WTC11 (cell line): ENCODE measurements at regions not wholly inside any gene's neighbourhood (a gene's known extent, or its start where the extent isn't known, plus 50 kb on each side); places are given as distances from the start of the nearest gene placed in this dataset.

Experiments
- ATAC-seq: fragments of 200-7000 bp; cut with Tn5 transposase; 2 replicates; pipeline ENCODE4 v1.10.0; 2021; ENCODE audit warnings: mild to moderate bottlenecking, moderate library complexity
- CTCF ChIA-PET: fragments of 300-600 bp; sonication (Branson Sonifier 250); formaldehyde crosslinking; loops from one replicate; lab custom pipeline; 2021; ENCODE audit warnings: antibody characterized with exemption; lab: Charles Lee
- POLR2A ChIA-PET: fragments of 350-600 bp; sonication (Branson Sonifier 250); formaldehyde crosslinking; loops from one replicate; lab custom pipeline; 2021; ENCODE audit warnings: antibody characterized with exemption; lab: Charles Lee
- DNase-seq: peaks from one replicate; pipeline ENCODE4 v3.0.0; 2021; ENCODE audit warnings: low spot score
- H3K27ac Mint-ChIP-seq: 2 replicates; pipeline ENCODE4 v1.8.0; 2021; ENCODE audit warnings: mixed read lengths
- H3K27me3 Mint-ChIP-seq: 2 replicates; pipeline ENCODE4 v1.8.0; 2021; ENCODE audit warnings: low read depth, mild to moderate bottlenecking, moderate library complexity, mixed read lengths
- H3K36me3 Mint-ChIP-seq: 2 replicates; pipeline ENCODE4 v1.8.0; 2021; ENCODE audit warnings: mixed read lengths
- H3K4me1 Mint-ChIP-seq: 2 replicates; pipeline ENCODE4 v1.8.0; 2022; ENCODE audit warnings: mixed read lengths
- H3K4me3 Mint-ChIP-seq: 2 replicates; pipeline ENCODE4 v1.8.0; 2021; ENCODE audit warnings: mild to moderate bottlenecking, moderate library complexity, mixed read lengths
- H3K9me3 Mint-ChIP-seq: 2 replicates; pipeline ENCODE4 v1.8.0; 2021; ENCODE audit warnings: mixed read lengths
- CTCF ChIP-seq: fragments of 200-600 bp; IDR thresholded peaks from 2 replicates; pipeline ENCODE4 v1.8.0; 2022; ENCODE audit warnings: antibody characterized with exemption
- ETV6 ChIP-seq: sonication (generic); formaldehyde crosslinking; IDR thresholded peaks from 2 replicates; pipeline ENCODE4 v1.8.1; 2022; ENCODE audit warnings: mild to moderate bottlenecking, missing genetic modification reagents
- GABPB1 ChIP-seq: sonication (generic); formaldehyde crosslinking; IDR thresholded peaks from 2 replicates; pipeline ENCODE4 v1.8.1; 2023; ENCODE audit warnings: mild to moderate bottlenecking, missing genetic modification reagents
- JUN ChIP-seq: sonication (generic); formaldehyde crosslinking; IDR thresholded peaks from 2 replicates; pipeline ENCODE4 v1.8.0; 2023; ENCODE audit warnings: mild to moderate bottlenecking, missing genetic modification reagents
- NFATC4 ChIP-seq: fragments of 250-450 bp; sonication (Bioruptor Pico); IDR thresholded peaks from 2 replicates; pipeline ENCODE4 v1.9.0; 2021; ENCODE audit warnings: mild to moderate bottlenecking
- NFYB ChIP-seq: sonication (generic); formaldehyde crosslinking; conservative IDR thresholded peaks from 2 replicates; pipeline ENCODE4 v1.8.0; 2022; ENCODE audit warnings: low read depth, missing genetic modification reagents
- NR2C2 ChIP-seq: sonication (generic); formaldehyde crosslinking; IDR thresholded peaks from 2 replicates; pipeline ENCODE4 v1.8.0; 2022; ENCODE audit warnings: mild to moderate bottlenecking, missing genetic modification reagents
- PRRX2 ChIP-seq: fragments of 250-450 bp; sonication (Bioruptor Pico); IDR thresholded peaks from 2 replicates; pipeline ENCODE4 v1.8.0; 2021; ENCODE audit warnings: mild to moderate bottlenecking
- RELA ChIP-seq: sonication (generic); formaldehyde crosslinking; IDR thresholded peaks from 2 replicates; pipeline ENCODE4 v1.8.1; 2022; ENCODE audit warnings: missing genetic modification reagents, mild to moderate bottlenecking, borderline replicate concordance
- RORB ChIP-seq: fragments of 250-450 bp; sonication (Bioruptor Pico); IDR thresholded peaks from 2 replicates; pipeline ENCODE4 v1.9.0; 2021; ENCODE audit warnings: mild to moderate bottlenecking
- TEAD1 ChIP-seq: sonication (generic); formaldehyde crosslinking; IDR thresholded peaks from 2 replicates; pipeline ENCODE4 v1.8.0; 2022; ENCODE audit warnings: mild to moderate bottlenecking, missing genetic modification reagents
- TP53 ChIP-seq: sonication (generic); formaldehyde crosslinking; IDR thresholded peaks from 2 replicates; pipeline ENCODE4 v1.8.1; 2023; ENCODE audit warnings: mild to moderate bottlenecking, missing genetic modification reagents
- USF2 ChIP-seq: sonication (generic); formaldehyde crosslinking; IDR thresholded peaks from 2 replicates; pipeline ENCODE4 v1.8.1; 2023; ENCODE audit warnings: mild to moderate bottlenecking, missing genetic modification reagents, moderate library complexity
- ZNF138 ChIP-seq: sonication (generic); formaldehyde crosslinking; conservative IDR thresholded peaks from 2 replicates; pipeline ENCODE4 v1.8.1; 2022; ENCODE audit warnings: mild to moderate bottlenecking, moderate library complexity, missing genetic modification reagents
- ZNF263 ChIP-seq: sonication (generic); formaldehyde crosslinking; IDR thresholded peaks from 2 replicates; pipeline ENCODE4 v1.8.1; 2022; ENCODE audit warnings: low read depth, mild to moderate bottlenecking, moderate library complexity, missing genetic modification reagents
- ZNF317 ChIP-seq: sonication (generic); formaldehyde crosslinking; IDR thresholded peaks from 2 replicates; pipeline ENCODE4 v1.8.1; 2023; ENCODE audit warnings: low read depth, mild to moderate bottlenecking, moderate library complexity, missing genetic modification reagents, borderline replicate concordance
- ZNF423 ChIP-seq: fragments of 250-450 bp; sonication (Bioruptor Pico); IDR thresholded peaks from 2 replicates; pipeline ENCODE4 v2.1.2; 2022; ENCODE audit warnings: mild to moderate bottlenecking, moderate library complexity
- ZNF532 ChIP-seq: fragments of 250-450 bp; sonication (Bioruptor Pico); IDR thresholded peaks from 2 replicates; pipeline ENCODE4 v1.9.0; 2021; ENCODE audit warnings: mild to moderate bottlenecking, borderline replicate concordance
- TF ChIP-seq, protein P1 (sequence below): sonication (generic); formaldehyde crosslinking; IDR thresholded peaks from 2 replicates; pipeline ENCODE4 v1.8.1; 2023; ENCODE audit warnings: mild to moderate bottlenecking, missing genetic modification reagents
- TF ChIP-seq, protein P2 (sequence below): fragments of 250-450 bp; sonication (Bioruptor Pico); IDR thresholded peaks from 2 replicates; pipeline ENCODE4 v2.1.2; 2022; ENCODE audit warnings: mild to moderate bottlenecking, moderate library complexity
- TF ChIP-seq, protein P3 (sequence below): sonication (generic); formaldehyde crosslinking; IDR thresholded peaks from 2 replicates; pipeline ENCODE4 v1.8.1; 2022; ENCODE audit warnings: low read depth, missing genetic modification reagents, borderline replicate concordance
- TF ChIP-seq, protein P4 (sequence below): sonication (generic); formaldehyde crosslinking; IDR thresholded peaks from 2 replicates; pipeline ENCODE4 v1.8.0; 2023; ENCODE audit warnings: mild to moderate bottlenecking, missing genetic modification reagents

- H3K4me1 Mint-ChIP-seq: peaks cover 3% of the 10 kb centered on the region
- no peak overlapping the region for H3K27ac Mint-ChIP-seq
- 0 out of 2 replicates have a peak, but pooled peaks cover 4% of the 10 kb centered on the region for H3K27me3 Mint-ChIP-seq
- H3K36me3 Mint-ChIP-seq: no peaks in the 10 kb centered on the region
- no peak for TF ChIP-seq RORB (CRISPR knock-in tag)
- TF ChIP-seq, protein P1, sequence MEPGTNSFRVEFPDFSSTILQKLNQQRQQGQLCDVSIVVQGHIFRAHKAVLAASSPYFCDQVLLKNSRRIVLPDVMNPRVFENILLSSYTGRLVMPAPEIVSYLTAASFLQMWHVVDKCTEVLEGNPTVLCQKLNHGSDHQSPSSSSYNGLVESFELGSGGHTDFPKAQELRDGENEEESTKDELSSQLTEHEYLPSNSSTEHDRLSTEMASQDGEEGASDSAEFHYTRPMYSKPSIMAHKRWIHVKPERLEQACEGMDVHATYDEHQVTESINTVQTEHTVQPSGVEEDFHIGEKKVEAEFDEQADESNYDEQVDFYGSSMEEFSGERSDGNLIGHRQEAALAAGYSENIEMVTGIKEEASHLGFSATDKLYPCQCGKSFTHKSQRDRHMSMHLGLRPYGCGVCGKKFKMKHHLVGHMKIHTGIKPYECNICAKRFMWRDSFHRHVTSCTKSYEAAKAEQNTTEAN (CRISPR knock-in tag): no peak
- TF ChIP-seq TEAD1 (CRISPR knock-in tag): no peak
- TF ChIP-seq, protein P2, sequence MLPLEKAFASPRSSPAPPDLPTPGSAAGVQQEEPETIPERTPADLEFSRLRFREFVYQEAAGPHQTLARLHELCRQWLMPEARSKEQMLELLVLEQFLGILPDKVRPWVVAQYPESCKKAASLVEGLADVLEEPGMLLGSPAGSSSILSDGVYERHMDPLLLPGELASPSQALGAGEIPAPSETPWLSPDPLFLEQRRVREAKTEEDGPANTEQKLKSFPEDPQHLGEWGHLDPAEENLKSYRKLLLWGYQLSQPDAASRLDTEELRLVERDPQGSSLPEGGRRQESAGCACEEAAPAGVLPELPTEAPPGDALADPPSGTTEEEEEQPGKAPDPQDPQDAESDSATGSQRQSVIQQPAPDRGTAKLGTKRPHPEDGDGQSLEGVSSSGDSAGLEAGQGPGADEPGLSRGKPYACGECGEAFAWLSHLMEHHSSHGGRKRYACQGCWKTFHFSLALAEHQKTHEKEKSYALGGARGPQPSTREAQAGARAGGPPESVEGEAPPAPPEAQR: no peak
- TF ChIP-seq GABPB1 (CRISPR knock-in tag): no peak
- no peak for TF ChIP-seq PRRX2 (CRISPR knock-in tag)
- no peak for TF ChIP-seq ETV6 (CRISPR knock-in tag)
- no peak for TF ChIP-seq RELA (CRISPR knock-in tag)
- TF ChIP-seq ZNF138 (CRISPR knock-in tag): no peak
- no peak for TF ChIP-seq TP53
- no peak for TF ChIP-seq ZNF532 (CRISPR knock-in tag)
- TF ChIP-seq JUN (CRISPR knock-in tag): no peak
- TF ChIP-seq NFYB (CRISPR knock-in tag): no peak
- TF ChIP-seq ZNF423: no peak
- TF ChIP-seq, protein P3, sequence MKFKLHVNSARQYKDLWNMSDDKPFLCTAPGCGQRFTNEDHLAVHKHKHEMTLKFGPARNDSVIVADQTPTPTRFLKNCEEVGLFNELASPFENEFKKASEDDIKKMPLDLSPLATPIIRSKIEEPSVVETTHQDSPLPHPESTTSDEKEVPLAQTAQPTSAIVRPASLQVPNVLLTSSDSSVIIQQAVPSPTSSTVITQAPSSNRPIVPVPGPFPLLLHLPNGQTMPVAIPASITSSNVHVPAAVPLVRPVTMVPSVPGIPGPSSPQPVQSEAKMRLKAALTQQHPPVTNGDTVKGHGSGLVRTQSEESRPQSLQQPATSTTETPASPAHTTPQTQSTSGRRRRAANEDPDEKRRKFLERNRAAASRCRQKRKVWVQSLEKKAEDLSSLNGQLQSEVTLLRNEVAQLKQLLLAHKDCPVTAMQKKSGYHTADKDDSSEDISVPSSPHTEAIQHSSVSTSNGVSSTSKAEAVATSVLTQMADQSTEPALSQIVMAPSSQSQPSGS (CRISPR knock-in tag): no peak
- peaks cover 3% of the 10 kb centered on the region for H3K9me3 Mint-ChIP-seq
- DNase-seq: no peak
- ChIA-PET CTCF (interaction anchor here (0.9 to 1.6 kb wide), 3 partner anchors 9 to 145 kb away, joined by 3 to 5 read pairs (median 4); no protein-coding TSS in a partner anchor), POLR2A (interaction anchor here (0.7 kb wide), 1 partner anchor 213 kb away, joined by 3 read pairs; no protein-coding TSS in a partner anchor)
- H3K4me3 Mint-ChIP-seq: no peak overlapping the region
- no peak for ATAC-seq
Observed at GRCh38 chr2:30310371-30310770, 79.0 kb downstream of the LBH start.

- Mint-ChIP-seq H3K27ac (no peak overlapping the region), H3K27me3 (0 out of 2 replicates have a peak, but pooled peaks cover 4% of the 10 kb centered on the region), H3K36me3 (no peaks in the 10 kb centered on the region), H3K4me1 (peaks cover 3% of the 10 kb centered on the region), H3K9me3 (peaks cover 3% of the 10 kb centered on the region), H3K4me3 (no peak overlapping the region)
- DNase-seq (no peak), ATAC-seq (peak; percentile 36; the same call in 1 of the 2 replicates)
- ChIA-PET POLR2A (interaction anchor here (0.7 kb wide), 1 partner anchor 212 kb away, joined by 3 read pairs; no protein-coding TSS in a partner anchor), CTCF (interaction anchor here (0.9 to 1.6 kb wide), 3 partner anchors 10 to 146 kb away, joined by 3 to 5 read pairs (median 4); no protein-coding TSS in a partner anchor)
- no peak for TF ChIP-seq CTCF
- TF ChIP-seq USF2 (CRISPR knock-in tag): no peak
- TF ChIP-seq NFATC4 (CRISPR knock-in tag): no peak
- TF ChIP-seq ZNF263: no peak
- TF ChIP-seq NR2C2 (CRISPR knock-in tag): no peak
- TF ChIP-seq, protein P4, sequence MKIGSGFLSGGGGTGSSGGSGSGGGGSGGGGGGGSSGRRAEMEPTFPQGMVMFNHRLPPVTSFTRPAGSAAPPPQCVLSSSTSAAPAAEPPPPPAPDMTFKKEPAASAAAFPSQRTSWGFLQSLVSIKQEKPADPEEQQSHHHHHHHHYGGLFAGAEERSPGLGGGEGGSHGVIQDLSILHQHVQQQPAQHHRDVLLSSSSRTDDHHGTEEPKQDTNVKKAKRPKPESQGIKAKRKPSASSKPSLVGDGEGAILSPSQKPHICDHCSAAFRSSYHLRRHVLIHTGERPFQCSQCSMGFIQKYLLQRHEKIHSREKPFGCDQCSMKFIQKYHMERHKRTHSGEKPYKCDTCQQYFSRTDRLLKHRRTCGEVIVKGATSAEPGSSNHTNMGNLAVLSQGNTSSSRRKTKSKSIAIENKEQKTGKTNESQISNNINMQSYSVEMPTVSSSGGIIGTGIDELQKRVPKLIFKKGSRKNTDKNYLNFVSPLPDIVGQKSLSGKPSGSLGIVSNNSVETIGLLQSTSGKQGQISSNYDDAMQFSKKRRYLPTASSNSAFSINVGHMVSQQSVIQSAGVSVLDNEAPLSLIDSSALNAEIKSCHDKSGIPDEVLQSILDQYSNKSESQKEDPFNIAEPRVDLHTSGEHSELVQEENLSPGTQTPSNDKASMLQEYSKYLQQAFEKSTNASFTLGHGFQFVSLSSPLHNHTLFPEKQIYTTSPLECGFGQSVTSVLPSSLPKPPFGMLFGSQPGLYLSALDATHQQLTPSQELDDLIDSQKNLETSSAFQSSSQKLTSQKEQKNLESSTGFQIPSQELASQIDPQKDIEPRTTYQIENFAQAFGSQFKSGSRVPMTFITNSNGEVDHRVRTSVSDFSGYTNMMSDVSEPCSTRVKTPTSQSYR (CRISPR knock-in tag): no peak
- TF ChIP-seq ZNF317 (CRISPR knock-in tag): no peak
Observed at GRCh38 chr2:30310955-30311354, 79.6 kb downstream of the LBH start.
